Stimulated activated CD8-positive, alpha-beta memory T cell treated with anti-CD3 and anti-CD28 coated beads, Interleukin-4, amount 100 ng/mL, for 48 hours (primary cell): ENCODE measurements at regions not wholly inside any gene's neighbourhood (a gene's known extent, or its start where the extent isn't known, plus 50 kb on each side); places are given as distances from the start of the nearest gene placed in this dataset.
"Not testable (repeated sequence)": the region's sequence is repeated elsewhere in the genome, so short reads cannot be mapped to it uniquely, and the experiment has no call there.

Experiments
- DNase-seq: peaks from one replicate; pipeline ENCODE4 v3.0.0-alpha.2; 2020

GRCh38 chr10:9470581-9470980 lies 1416.1 kb downstream of the GATA3 start:
- no peak for DNase-seq

GRCh38 chr10:9501944-9502343 lies 1447.5 kb downstream of the GATA3 start:
- DNase-seq: no peak

DNA sequence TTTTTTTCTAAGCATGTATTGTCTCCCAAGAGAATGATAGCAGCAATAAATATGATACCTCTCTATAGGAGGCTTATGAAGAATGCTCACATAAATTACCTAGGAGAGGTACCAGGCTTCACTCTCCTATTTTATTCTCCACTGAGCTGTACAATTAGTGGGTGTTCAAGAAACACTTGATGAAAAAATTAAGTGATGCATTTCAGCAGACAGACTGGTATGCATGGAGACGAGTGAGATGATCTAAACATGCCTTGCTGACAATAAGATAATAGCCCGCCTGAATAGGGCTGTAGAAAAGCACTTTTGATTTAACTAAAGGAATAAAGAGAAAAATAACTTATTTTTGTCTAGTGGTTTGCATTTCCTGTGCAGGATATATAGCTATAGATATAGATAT lies 1449.7 kb downstream of the GATA3 start:
- DNase-seq: no peak

- DNase-seq: no peak
Measured at GRCh38 chr10:9505546-9505945, 1451.1 kb downstream of the GATA3 start.

DNA sequence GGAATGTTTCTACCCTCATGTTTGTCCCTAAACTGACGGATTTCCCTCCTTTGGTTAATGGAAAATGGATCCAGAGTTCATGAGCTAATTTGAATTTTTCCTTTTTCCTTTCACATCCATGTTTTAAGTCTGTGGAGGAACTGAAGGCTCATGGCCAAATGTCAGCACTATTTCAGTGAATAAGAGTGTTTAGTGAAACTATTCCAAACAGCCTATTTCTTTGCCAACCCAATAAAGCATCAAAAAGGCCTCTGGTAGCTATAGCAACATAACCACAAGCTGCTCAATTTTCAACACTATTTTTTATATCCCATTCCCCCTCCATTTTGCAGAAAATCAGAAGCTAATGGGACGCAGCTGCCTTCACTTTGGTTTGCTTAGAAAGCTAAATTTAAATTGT lies 1454.1 kb downstream of the GATA3 start:
- no peak for DNase-seq

GRCh38 chr10:9510626-9511025 lies 1456.1 kb downstream of the GATA3 start:
- no peak for DNase-seq

GRCh38 chr10:9515922-9516321 lies 1461.4 kb downstream of the GATA3 start:
- DNase-seq: no peak

GRCh38 chr10:9535744-9536143 lies 1481.3 kb downstream of the GATA3 start:
- DNase-seq: no peak

DNA sequence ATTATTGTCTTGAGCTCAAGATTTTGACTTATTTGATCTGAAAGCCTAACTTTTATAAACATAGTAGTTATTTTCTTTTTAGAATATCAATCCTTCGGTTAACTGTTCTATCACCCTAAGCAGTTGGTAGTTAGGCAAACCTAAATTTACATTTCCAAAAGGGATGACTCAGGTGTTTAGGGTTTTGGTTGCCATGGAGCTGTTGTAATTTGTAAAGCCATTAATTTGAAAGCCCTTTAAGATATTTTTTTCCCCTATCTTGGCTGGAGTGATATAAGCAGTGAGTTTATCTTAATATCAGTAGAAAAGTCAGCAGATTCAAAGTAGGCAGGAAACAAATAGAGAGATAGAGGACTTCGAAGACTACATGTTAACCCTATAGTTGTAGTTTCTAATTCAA lies 1472.6 kb upstream of the CELF2 start:
- DNase-seq: no peak

DNA sequence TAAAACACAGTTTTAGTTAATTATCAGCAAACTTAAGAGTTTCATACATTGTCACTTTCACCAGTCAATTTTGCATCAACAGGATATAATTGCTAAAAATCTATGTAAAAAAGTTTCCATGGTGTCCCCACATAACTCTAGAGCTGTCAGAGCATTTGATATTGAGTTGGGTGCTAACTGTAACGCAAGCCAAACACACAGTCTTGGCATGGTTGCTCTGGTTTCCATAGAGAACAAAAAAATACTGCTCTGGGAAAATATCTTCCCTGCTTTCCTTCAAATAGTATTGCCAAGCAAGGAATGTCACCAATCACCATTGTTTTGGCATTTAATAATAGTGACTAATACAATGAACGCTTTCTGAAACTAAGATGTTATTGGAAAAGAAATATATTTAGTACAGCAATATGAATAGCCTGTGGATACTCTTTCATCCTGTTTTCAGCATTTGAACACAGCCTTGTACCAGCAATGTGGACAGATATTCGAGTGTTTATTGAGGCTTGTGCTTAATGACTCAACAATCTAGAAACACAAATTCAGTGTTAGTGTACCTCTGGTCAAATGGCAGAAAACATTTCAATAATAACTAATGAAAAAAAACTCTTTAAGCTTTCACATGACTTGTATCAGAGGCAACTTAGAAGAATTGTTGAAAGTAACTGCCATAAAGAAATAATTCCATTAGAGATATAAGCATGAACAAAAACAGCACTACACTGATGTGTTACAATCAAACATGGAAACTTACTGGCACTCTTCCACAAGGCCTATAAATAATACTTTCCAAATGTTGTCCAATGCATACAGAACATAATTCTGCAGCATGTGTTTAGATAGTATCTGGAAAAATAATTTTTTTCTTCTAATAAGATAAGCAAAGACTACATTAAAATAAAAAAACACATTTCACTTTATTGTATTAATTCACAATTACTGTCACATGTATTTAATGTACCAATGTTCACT lies 1469.5 kb upstream of the CELF2 start:
- DNase-seq: no peak

DNA sequence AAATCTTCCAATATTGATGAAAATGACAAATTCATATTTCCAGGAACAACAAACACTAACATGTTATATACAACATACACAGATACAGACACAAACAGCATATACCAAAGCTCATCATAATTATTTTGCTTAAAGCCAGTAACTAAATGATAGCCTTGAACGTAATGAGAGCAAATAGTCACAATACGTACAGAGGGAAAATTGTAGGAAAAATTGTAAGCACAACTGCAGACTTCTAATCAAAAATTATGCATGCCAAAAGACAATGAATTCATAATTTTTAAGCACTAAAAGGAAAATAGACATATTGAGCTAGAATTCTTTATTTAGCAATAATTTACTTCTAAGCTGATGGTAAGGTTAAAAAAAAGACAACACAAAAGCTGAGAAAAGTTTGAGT lies 1466.9 kb upstream of the CELF2 start:
- DNase-seq: no peak

DNA sequence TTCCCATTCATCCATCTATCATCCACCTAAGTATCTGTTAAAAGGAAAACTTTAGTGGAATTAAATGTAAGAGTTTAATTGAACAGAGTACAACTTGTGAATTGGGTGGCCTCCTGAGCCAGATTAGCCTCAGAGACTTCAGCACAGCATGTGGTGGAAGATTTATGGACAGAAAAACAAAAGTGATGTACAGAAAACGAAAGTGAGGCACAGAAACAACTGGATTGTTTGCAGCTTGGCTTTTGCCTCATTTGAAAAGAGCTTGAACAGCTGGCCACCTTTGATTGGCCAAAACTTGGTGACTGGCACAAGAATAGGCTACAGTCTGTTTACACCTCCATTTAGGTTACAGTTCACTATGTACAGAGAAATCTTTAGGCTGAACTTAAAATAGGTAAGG lies 1463.4 kb upstream of the CELF2 start:
- DNase-seq: no peak

DNA sequence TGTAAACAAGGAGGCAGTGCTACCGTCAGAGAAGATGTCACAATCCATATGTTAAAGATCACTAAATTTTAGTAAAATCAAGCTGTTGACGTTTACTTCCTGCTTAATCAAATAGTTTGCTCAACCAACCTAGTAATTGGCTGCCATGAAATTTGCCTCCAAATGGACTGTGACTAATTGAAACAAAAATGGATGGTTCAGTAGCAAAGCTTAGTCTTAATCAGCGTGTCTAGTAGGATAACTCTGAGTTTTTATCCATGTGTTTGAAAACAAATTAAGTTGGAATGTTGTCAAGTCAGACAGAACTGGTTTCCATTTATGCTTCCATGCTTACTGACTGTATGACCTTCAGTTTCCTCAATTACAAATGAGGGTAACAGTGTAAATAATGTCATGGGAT lies 1456.7 kb upstream of the CELF2 start:
- DNase-seq: no peak

DNA sequence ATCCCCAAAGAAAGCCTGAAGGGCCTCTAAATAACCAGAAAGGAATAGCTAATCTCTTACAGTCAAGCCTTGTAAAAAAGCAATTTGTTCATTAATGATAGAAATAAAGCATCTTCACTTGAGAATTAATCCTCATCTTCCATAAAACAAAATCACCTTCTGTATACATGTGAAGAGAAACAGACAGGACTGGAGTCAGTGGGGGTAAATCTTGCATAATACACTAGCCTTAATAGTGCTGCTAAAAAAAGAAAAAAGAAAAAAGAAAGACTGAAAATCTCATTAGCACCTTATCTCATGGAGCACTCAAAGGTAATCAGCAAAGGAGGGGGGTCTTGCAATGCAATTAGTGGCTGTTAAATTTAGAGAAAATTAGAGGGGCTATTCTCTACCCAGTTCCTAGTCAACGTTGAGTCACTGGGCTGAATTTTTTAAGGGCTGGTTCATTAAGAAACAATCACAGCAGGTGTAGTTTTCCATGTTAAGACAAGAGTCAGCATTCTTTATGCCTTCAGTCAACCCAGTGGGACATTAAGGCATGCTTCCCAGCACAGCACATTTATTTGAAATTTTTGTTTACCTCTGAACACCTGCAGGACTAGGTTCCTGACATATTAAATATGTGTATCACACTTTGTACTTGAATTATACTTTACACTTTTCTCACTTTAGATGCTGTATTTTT lies 1455.7 kb upstream of the CELF2 start:
- DNase-seq: no peak

DNA sequence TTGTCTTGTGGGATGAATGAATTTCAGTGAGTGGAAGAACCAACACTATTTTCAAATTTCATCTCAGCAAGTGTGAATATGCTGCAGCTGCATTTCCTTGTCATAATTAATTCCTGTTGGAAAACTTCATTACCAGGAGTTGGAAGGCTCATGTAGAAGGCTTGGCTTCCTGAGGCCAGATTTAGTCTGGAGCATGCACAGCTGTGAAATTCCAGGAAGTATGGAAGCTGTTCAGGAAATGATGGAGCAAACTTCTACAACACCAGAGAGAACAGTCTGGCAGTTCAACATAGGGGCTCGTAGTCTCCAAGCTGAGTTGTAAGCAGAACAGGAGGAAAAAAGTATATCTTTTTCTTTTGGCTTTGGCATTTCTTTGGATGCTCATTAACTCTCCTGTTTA lies 1439.9 kb upstream of the CELF2 start:
- DNase-seq: no peak

DNA sequence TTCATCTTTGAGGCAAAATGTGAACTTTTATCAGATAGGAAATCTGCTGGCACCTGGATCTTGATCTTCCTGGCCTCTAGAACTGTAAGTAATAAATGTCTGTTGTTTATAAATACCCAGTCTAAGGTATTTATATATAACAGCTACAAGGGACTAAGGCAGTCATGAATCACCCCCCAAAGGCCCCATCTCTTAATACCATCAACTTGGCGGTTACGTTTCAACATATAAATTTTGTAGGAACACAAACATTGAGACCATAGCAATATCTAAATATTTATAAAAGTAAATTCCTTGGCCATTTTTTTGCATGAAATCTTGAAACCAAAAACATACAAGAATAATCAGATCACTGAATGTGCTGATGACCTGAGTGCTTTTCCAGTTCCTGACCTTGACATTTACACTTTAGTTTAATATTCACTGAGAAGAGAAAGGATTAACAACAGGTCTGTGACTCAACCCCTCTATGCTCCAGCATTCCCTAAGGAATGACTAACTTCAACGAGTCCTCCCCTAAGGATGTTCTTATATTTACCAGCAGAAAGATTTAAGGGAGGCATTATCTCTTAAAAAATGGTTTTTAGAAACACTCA lies 1438.5 kb upstream of the CELF2 start:
- DNase-seq: no peak

- DNase-seq: not testable (repeated sequence)
Measured at GRCh38 chr10:9582803-9583202, 1434.9 kb upstream of the CELF2 start.

DNA sequence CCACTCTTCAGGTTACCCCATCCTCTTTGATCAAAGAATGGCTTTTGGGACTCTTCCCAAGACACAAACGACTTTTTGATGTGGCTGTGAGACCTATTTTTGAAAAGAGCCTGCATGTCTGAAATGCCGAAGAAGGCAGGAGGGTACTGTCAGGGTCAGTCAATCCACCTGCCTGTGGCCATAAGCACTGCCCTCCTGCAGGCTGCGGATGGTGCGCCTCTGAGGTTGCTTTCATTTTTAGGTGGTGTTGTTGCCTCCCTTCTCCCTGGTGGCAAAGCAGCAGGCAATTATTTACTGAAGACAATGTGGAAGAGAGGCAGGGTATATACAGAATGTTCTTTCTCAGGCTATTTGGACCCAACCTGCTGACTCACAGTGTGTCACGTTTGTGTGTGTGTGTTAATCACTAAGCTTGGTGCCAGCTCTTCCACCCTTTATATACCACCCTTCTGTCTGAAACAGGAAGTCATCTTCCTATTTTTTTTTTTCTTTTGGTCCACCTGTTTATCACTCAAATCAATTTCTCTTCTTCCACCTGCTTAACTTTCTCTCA lies 1421.2 kb upstream of the CELF2 start:
- DNase-seq: no peak

- no peak for DNase-seq
Measured at GRCh38 chr10:9602998-9603397, 1414.7 kb upstream of the CELF2 start.

GRCh38 chr10:9603972-9604371 lies 1413.7 kb upstream of the CELF2 start:
- no peak for DNase-seq

GRCh38 chr10:9605231-9605630 lies 1412.4 kb upstream of the CELF2 start:
- DNase-seq: no peak

DNA sequence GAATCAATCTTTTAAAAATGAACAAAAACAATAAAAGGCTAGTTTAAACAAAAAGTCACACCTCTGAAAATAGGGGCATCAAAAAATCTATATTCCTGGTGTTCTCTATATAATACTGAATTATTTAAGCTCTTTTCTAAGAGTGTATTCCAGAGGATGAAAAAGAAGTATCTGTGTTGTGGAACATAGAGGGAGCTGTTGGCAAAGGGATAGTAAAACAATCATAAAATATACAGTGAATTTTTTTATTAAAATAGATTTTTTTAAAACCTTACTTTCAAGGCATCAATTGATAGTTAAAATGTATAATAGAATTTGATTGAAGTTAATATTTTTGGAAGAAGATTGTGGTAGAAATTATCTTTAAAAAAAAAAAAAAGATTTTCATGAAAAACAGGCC lies 1409.1 kb upstream of the CELF2 start:
- DNase-seq: no peak

DNA sequence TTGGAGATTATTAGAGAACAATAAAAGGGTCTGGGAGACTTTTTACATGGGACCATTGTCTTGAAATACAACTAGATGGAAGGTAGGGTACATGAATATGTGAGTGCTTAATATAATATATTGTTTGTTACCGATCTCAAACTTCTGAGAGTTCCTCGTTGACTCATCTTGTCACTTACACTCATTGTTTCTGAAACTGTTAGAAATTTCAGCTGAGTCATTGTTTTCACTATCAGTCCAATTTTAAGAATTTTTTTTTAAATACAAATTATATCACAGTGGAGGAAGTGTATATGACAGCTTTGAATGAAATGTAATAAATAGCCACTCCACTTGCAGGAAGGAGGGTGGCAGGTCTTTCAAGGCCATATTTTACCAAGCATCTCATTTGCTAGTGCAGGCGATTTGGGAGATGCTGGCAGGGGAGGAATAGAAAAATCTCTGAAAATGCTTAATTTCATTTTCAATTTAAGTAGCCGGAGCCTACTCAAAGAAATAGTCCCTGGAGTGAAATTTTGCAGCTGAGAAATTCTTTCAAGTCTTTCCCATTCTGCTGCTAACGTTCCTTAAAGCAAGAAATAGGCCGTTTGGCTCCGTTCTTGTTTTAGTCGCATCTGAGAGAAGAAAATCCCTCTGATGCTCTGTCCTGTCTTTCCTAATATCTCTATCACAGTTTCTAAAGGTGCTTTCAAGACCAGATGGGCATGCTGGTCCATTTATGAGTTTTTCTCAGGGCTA lies 1404.2 kb upstream of the CELF2 start:
- no peak for DNase-seq
